ENCODE measurements at regions not wholly inside any gene's neighbourhood (a gene's known extent, or its start where the extent isn't known, plus 50 kb on each side); places are given as distances from the start of the nearest gene placed in this dataset.
"Not testable (repeated sequence)": the region's sequence is repeated elsewhere in the genome, so short reads cannot be mapped to it uniquely, and the experiment has no call there.

- not testable (repeated sequence) for DNase-seq (ENCODE audit: low read depth)
Observed at GRCh38 chr2:89221474-89221873, 530.0 kb downstream of the RPIA start.

- DNase-seq (ENCODE audit: low read depth) = not testable (repeated sequence)
Observed at GRCh38 chr2:89222063-89222732, 530.7 kb downstream of the RPIA start.

- DNase-seq (ENCODE audit: low read depth) = not testable (repeated sequence)
Observed at GRCh38 chr2:89224803-89225202, 533.3 kb downstream of the RPIA start.

GRCh38 chr2:89229979-89230378, 538.5 kb downstream of the RPIA start:
- not testable (repeated sequence) for DNase-seq (ENCODE audit: low read depth)

- not testable (repeated sequence) for DNase-seq (ENCODE audit: low read depth)
Observed at GRCh38 chr2:89231241-89231640, 539.8 kb downstream of the RPIA start.

- not testable (repeated sequence) for DNase-seq (ENCODE audit: low read depth)
Observed at GRCh38 chr2:89233931-89234330, 542.5 kb downstream of the RPIA start.

GRCh38 chr2:89234818-89235466, 543.5 kb downstream of the RPIA start:
- DNase-seq (ENCODE audit: low read depth) = not testable (repeated sequence)

- DNase-seq (ENCODE audit: low read depth) = not testable (repeated sequence)
Observed at GRCh38 chr2:89236832-89237450, 545.5 kb downstream of the RPIA start.

GRCh38 chr2:89237783-89238182, 546.3 kb downstream of the RPIA start:
- DNase-seq (ENCODE audit: low read depth) = not testable (repeated sequence)

GRCh38 chr2:89243114-89243700, 551.7 kb downstream of the RPIA start:
- not testable (repeated sequence) for DNase-seq (ENCODE audit: low read depth)

- not testable (repeated sequence) for DNase-seq (ENCODE audit: low read depth)
Observed at GRCh38 chr2:89244407-89244806, 552.9 kb downstream of the RPIA start.

- DNase-seq (ENCODE audit: low read depth) = not testable (repeated sequence)
Observed at GRCh38 chr2:89245478-89245877, 554.0 kb downstream of the RPIA start.

GRCh38 chr2:89246027-89246426, 554.6 kb downstream of the RPIA start:
- not testable (repeated sequence) for DNase-seq (ENCODE audit: low read depth)

- peak; percentile 1 for DNase-seq (ENCODE audit: low read depth)
Observed at GRCh38 chr2:89246620-89247019, 555.1 kb downstream of the RPIA start.

GRCh38 chr2:89255013-89255412, 563.5 kb downstream of the RPIA start:
- DNase-seq (ENCODE audit: low read depth) = not testable (repeated sequence)

GRCh38 chr2:89273443-89273842, 582.0 kb downstream of the RPIA start:
- DNase-seq (ENCODE audit: low read depth) = not testable (repeated sequence)

- not testable (repeated sequence) for DNase-seq (ENCODE audit: low read depth)
Observed at GRCh38 chr2:89280536-89280935, 589.1 kb downstream of the RPIA start.

- not testable (repeated sequence) for DNase-seq (ENCODE audit: low read depth)
Observed at GRCh38 chr2:89286448-89287080, 595.1 kb downstream of the RPIA start.

GRCh38 chr2:89287084-89287483, 595.6 kb downstream of the RPIA start:
- not testable (repeated sequence) for DNase-seq (ENCODE audit: low read depth)

- DNase-seq (ENCODE audit: low read depth) = not testable (repeated sequence)
Observed at GRCh38 chr2:89291717-89292298, 600.3 kb downstream of the RPIA start.

GRCh38 chr2:89293399-89293798, 601.9 kb downstream of the RPIA start:
- DNase-seq (ENCODE audit: low read depth) = not testable (repeated sequence)

- not testable (repeated sequence) for DNase-seq (ENCODE audit: low read depth)
Observed at GRCh38 chr2:89294335-89294734, 602.9 kb downstream of the RPIA start.
